Sigmoid colon (tissue), 6 donors: ENCODE measurements at regions not wholly inside any gene's neighbourhood (a gene's known extent, or its start where the extent isn't known, plus 50 kb on each side); places are given as distances from the start of the nearest gene placed in this dataset.

Experiments used
- DNase-seq: peaks from one replicate; pipeline ENCODE4 v3.0.0-alpha.2; 2019
- H3K27ac ChIP-seq, 4 donors: fragments of 200-600 bp; sonication (generic); one replicate each; pipeline ENCODE4 v1.5.1; 2016 to 2019; ENCODE audit warnings: mild to moderate bottlenecking in 1 of 4
- H3K27me3 ChIP-seq, 3 donors: fragments of 200-600 bp; sonication (generic); one replicate each; pipeline ENCODE4 v1.5.1; 2019; ENCODE audit warnings: mild to moderate bottlenecking in 1 of 3
- H3K36me3 ChIP-seq, 4 donors: fragments of 200-600 bp; sonication (generic); one replicate each; pipeline ENCODE4 v1.5.1; 2016 to 2019
- H3K4me1 ChIP-seq, 4 donors: fragments of 200-600 bp; sonication (generic); one replicate each; pipeline ENCODE4 v1.5.1; 2017 to 2019
- H3K4me3 ChIP-seq, 4 donors: fragments of 200-600 bp; sonication (generic); one replicate each; pipeline ENCODE4 v1.5.1; 2017 to 2019; ENCODE audit warnings: mild to moderate bottlenecking in 2 of 4, moderate library complexity in 1 of 4
- H3K9me3 ChIP-seq, 4 donors: fragments of 200-600 bp in 3 of 4; sonication (generic) in 3 of 4; one replicate each; pipeline versions ENCODE4 v1.5.1 to v1.6.1; 2013 to 2019
- EP300 ChIP-seq, 4 donors: sonication (generic); formaldehyde crosslinking; IDR thresholded peaks; one replicate each; pipeline ENCODE4 v1.6.1; 2017; ENCODE audit warnings: antibody characterized with exemption in 4 of 4
- POLR2A ChIP-seq, 2 donors: fragments of 450-650 bp; IDR thresholded peaks; one replicate each; pipeline ENCODE4 v1.6.1; 2016; ENCODE audit warnings: antibody characterized with exemption in 2 of 2, mild to moderate bottlenecking in 2 of 2, moderate library complexity in 2 of 2
- POLR2AphosphoS5 ChIP-seq, 4 donors: sonication (generic); formaldehyde crosslinking; IDR thresholded peaks; one replicate each; pipeline ENCODE4 v1.6.1; 2017; ENCODE audit warnings: antibody characterized with exemption in 4 of 4
- WGBS, 2 donors: extraction: QIAGEN DNeasy Blood & Tissue Kit; methylation state at CpG; one replicate each; pipeline ENCODE4 v1.1.7; 2013; 5-methylcytosine and 5-hydroxymethylcytosine counted together
- intact Hi-C: fragments of 100-400 bp; cut with DNase I; formaldehyde crosslinking; loops from one replicate; pipeline ENCODE4 v1.15.1; 2023
- TF ChIP-seq, protein P1 (sequence below), 4 experiments: fragments of 450-650 bp in 3 of 4; fragments of 200-600 bp in 1 of 4; IDR thresholded peaks; one replicate each; pipeline ENCODE4 v1.5.1; 2016 to 2019; ENCODE audit warnings: antibody characterized with exemption in 4 of 4, mild to moderate bottlenecking in 3 of 4, moderate library complexity in 2 of 4
- donor health status: healthy with polysubstance abuse.
- donor health status: healthy.

DNA sequence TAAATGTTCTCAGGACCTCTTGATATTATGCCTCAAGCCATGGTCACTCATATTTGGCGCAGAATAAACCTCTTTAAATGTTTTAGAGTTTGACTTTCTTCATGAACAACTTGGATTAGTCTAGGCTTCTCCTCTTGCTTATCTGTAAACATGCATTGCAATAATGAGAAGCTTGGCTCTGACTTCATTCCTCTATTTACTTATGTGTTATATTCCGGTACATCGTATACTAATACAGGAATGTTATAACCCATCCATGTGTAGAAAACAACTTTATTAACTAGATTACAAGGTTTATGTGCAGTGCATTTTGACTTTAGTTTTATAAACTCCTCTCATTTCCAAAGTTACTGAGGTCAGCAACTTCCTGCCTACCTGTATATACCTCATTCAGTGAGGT lies 944.3 kb upstream of the GHITM start:
- no peaks in the 10 kb centered on the region for H3K36me3 ChIP-seq
- no peaks in the 10 kb centered on the region for H3K4me1 ChIP-seq
- H3K27me3 ChIP-seq: no peaks in the 10 kb centered on the region
- DNase-seq: no peak
- H3K9me3 ChIP-seq: no peaks in the 10 kb centered on the region
- TF ChIP-seq EP300 (IDR thresholded peaks at IDR 0.05): no peak
- TF ChIP-seq POLR2AphosphoS5 (IDR thresholded peaks at IDR 0.05): no peak
- no peak for TF ChIP-seq POLR2A (IDR thresholded peaks at IDR 0.05)
- TF ChIP-seq, protein P1, sequence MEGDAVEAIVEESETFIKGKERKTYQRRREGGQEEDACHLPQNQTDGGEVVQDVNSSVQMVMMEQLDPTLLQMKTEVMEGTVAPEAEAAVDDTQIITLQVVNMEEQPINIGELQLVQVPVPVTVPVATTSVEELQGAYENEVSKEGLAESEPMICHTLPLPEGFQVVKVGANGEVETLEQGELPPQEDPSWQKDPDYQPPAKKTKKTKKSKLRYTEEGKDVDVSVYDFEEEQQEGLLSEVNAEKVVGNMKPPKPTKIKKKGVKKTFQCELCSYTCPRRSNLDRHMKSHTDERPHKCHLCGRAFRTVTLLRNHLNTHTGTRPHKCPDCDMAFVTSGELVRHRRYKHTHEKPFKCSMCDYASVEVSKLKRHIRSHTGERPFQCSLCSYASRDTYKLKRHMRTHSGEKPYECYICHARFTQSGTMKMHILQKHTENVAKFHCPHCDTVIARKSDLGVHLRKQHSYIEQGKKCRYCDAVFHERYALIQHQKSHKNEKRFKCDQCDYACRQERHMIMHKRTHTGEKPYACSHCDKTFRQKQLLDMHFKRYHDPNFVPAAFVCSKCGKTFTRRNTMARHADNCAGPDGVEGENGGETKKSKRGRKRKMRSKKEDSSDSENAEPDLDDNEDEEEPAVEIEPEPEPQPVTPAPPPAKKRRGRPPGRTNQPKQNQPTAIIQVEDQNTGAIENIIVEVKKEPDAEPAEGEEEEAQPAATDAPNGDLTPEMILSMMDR (IDR thresholded peaks at IDR 0.05): no peak
- no peak overlapping the region for H3K27ac ChIP-seq
- intact Hi-C loops: no loop called here
- WGBS, 2 donors: 81% methylated on average over 3 of the region's 3 CpGs
- H3K4me3 ChIP-seq: no peak overlapping the region

DNA sequence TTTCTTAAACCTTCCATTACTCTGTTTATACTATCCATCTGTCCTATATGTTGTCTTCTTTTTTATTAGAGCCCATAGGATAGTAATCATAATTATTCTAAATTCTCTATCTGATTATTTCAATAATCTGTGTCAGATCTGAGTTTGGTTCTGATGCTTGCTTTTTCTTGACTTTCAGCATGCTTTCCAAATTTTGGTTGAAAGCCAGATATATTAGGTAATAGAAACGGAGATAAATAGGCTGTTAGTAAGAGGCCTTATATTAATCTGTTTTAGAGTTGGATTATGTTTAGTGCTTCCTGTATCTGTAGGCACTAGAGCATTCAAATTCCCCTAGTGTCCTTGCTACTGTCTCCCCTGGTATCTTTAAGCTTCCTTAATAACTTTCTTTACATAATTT lies 939.9 kb upstream of the GHITM start:
- intact Hi-C loops: no loop called here
- DNase-seq: no peak
- H3K27me3 ChIP-seq: no peaks in the 10 kb centered on the region
- H3K27ac ChIP-seq: no peak overlapping the region
- H3K4me3 ChIP-seq: no peak overlapping the region
- 66 to 75% methylated on average over 1 of the region's 1 CpG for WGBS, 2 donors
- TF ChIP-seq, protein P1 (IDR thresholded peaks at IDR 0.05): no peak
- TF ChIP-seq POLR2AphosphoS5 (IDR thresholded peaks at IDR 0.05): no peak
- TF ChIP-seq POLR2A (IDR thresholded peaks at IDR 0.05): no peak
- no peak for TF ChIP-seq EP300 (IDR thresholded peaks at IDR 0.05)
- H3K4me1 ChIP-seq: no peaks in the 10 kb centered on the region
- no peaks in the 10 kb centered on the region for H3K36me3 ChIP-seq
- no peaks in the 10 kb centered on the region for H3K9me3 ChIP-seq

DNA sequence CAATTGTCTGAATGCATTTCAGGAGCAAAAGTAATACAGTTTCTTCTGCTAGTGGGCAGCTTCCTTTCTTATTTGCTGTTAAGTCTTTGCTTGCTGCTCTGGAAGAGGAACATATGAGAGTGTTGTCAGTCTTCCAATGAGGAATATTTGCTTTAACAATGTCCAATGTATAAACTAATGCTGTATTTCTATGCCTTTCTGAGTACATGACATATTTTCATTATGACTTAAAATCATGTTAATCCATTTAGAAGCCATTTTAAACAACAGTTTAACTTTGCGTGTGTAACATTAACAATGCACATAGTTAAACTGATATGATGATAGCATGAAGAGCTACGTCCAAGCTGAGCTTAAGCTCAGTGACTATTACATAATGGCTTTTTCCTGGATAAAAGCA lies 933.4 kb upstream of the GHITM start:
- intact Hi-C loops: no loop called here
- Histone ChIP-seq H3K27me3 (no peaks in the 10 kb centered on the region), H3K27ac (no peak overlapping the region), H3K4me3 (no peak overlapping the region), H3K36me3 (no peaks in the 10 kb centered on the region), H3K4me1 (no peaks in the 10 kb centered on the region), H3K9me3 (no peaks in the 10 kb centered on the region)
- DNase-seq: no peak
- 72 to 73% methylated on average over 2 of the region's 2 CpGs for WGBS, 2 donors
- TF ChIP-seq, protein P1 (IDR thresholded peaks at IDR 0.05): no peak
- TF ChIP-seq POLR2A (IDR thresholded peaks at IDR 0.05) (no peak), POLR2AphosphoS5 (IDR thresholded peaks at IDR 0.05) (no peak), EP300 (IDR thresholded peaks at IDR 0.05) (no peak)

DNA sequence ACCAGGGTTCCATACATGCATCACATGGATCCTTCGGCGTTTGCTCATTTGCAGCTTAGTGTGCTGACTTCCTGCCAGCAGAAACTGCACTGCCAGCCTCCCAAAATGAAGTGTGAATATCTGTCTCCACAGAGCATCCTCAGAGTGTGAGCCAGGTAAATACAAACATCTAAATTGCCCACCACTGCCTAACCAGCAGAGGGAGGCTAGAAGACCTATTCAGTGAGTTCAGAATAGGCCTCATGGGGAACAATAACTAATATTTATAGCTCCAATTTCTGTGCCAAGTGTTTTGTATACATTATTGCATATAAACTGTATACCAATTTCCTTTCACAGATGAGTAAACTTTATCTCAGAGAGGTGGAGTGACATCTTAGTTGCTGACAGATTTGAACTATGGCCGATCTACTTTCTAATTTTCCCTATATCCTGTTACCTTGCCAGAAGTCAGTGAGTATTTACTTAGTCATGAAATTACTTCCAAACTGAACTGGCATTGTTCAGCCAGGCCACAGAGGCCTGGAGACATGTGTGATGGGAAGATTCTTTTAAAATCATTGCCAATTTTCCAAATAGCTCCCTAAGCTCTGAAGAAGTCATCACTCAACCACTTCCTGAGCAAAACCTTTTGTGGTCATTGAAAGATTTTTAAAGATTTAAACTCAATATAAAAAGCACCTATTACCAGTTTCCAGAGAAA lies 926.5 kb upstream of the GHITM start:
- intact Hi-C loops: no loop called here
- no peak for DNase-seq
- Histone ChIP-seq H3K9me3 (no peaks in the 10 kb centered on the region), H3K27ac (no peak overlapping the region), H3K36me3 (no peaks in the 10 kb centered on the region), H3K27me3 (no peaks in the 10 kb centered on the region), H3K4me1 (no peaks in the 10 kb centered on the region), H3K4me3 (no peak overlapping the region)
- 74 to 78% methylated on average over 3 of the region's 3 CpGs for WGBS, 2 donors
- TF ChIP-seq POLR2A (IDR thresholded peaks at IDR 0.05): no peak
- TF ChIP-seq EP300 (IDR thresholded peaks at IDR 0.05): no peak
- TF ChIP-seq, protein P1 (IDR thresholded peaks at IDR 0.05): no peak
- TF ChIP-seq POLR2AphosphoS5 (IDR thresholded peaks at IDR 0.05): no peak

DNA sequence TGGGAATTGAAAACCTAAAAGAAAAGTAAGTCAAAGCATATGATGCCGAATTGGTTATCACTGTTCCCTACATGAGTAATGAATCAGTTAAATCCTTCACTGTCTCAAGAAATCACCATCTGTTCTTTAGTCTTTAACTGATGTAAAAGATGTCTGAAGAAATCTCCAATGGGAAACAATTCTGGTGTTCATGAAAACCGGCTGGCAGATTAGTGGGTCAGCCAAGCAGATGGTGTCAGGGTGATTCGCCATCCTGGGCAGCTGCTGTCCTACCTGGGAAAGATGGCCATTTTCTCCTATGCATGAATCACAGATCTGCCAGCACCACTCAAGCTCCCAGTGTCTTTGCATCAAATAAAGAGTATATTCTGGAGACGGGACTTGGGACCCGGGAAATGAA lies 925.2 kb upstream of the GHITM start:
- intact Hi-C loops: no loop called here

More for the DNA sequence above, 925.2 kb upstream of the GHITM start:
- WGBS, 2 donors: 86 to 87% methylated on average over 5 of the region's 5 CpGs
- TF ChIP-seq, protein P1 (IDR thresholded peaks at IDR 0.05): no peak
- TF ChIP-seq POLR2A (IDR thresholded peaks at IDR 0.05) (no peak), EP300 (IDR thresholded peaks at IDR 0.05) (no peak), POLR2AphosphoS5 (IDR thresholded peaks at IDR 0.05) (no peak)
- Histone ChIP-seq H3K9me3 (no peaks in the 10 kb centered on the region), H3K4me1 (no peaks in the 10 kb centered on the region), H3K27ac (no peak overlapping the region), H3K36me3 (no peaks in the 10 kb centered on the region), H3K27me3 (no peaks in the 10 kb centered on the region), H3K4me3 (no peak overlapping the region)
- DNase-seq: no peak
